Stomach (tissue), 8 donors: ENCODE measurements at regions not wholly inside any gene's neighbourhood (a gene's known extent, or its start where the extent isn't known, plus 50 kb on each side); places are given as distances from the start of the nearest gene placed in this dataset.

Experiments used
- DNase-seq, 2 donors: peaks; one replicate each; pipeline versions ENCODE4 v3.0.0 to v3.0.0-alpha.2; 2013 to 2019
- H3K27ac ChIP-seq, 5 donors: fragments of 200-600 bp in 4 of 5; sonication (generic) in 4 of 5; one replicate each; pipeline ENCODE4 v1.5.1; 2013 to 2019; ENCODE audit warnings: mild to moderate bottlenecking in 1 of 5, moderate library complexity in 1 of 5
- H3K27me3 ChIP-seq, 3 donors: fragments of 200-600 bp; sonication (generic); one replicate each; pipeline ENCODE4 v1.5.1; 2017 to 2019; ENCODE audit warnings: mixed run types in 1 of 3
- H3K36me3 ChIP-seq, 4 donors: fragments of 200-600 bp; sonication (generic); 1 replicate in 3 of 4; 2 replicates in 1 of 4; pipeline ENCODE4 v1.5.1; 2016 to 2019
- H3K4me1 ChIP-seq, 4 donors: fragments of 200-600 bp; sonication (generic); one replicate each; pipeline ENCODE4 v1.5.1; 2016 to 2019
- H3K4me3 ChIP-seq, 4 donors: fragments of 200-600 bp; sonication (generic) in 3 of 4; one replicate each; pipeline ENCODE4 v1.5.1; 2016 to 2019; ENCODE audit warnings: mild to moderate bottlenecking in 1 of 4
- H3K9me3 ChIP-seq, 4 donors: fragments of 200-600 bp; sonication (generic); one replicate each; pipeline ENCODE4 v1.5.1; 2016 to 2019
- EP300 ChIP-seq: sonication (generic); formaldehyde crosslinking; IDR thresholded peaks from one replicate; pipeline ENCODE4 v1.6.1; 2017; ENCODE audit warnings: antibody characterized with exemption
- POLR2A ChIP-seq, 4 donors: fragments of 450-650 bp; IDR thresholded peaks; one replicate each; pipeline ENCODE4 v1.6.1; 2016; ENCODE audit warnings: antibody characterized with exemption in 4 of 4, control low read depth in 2 of 4, mild to moderate bottlenecking in 1 of 4, moderate library complexity in 1 of 4
- POLR2AphosphoS5 ChIP-seq, 3 donors: sonication (generic); formaldehyde crosslinking; IDR thresholded peaks; one replicate each; pipeline ENCODE4 v1.6.1; 2016; ENCODE audit warnings: antibody characterized with exemption in 3 of 3
- WGBS, 5 donors: extraction: QIAGEN DNeasy Blood & Tissue Kit in 3 of 5; methylation state at CpG; one replicate each; pipeline versions ENCODE4 v1.1.5 to v1.1.7; 2013 to 2018; 5-methylcytosine and 5-hydroxymethylcytosine counted together
- intact Hi-C: fragments of 100-400 bp; cut with DNase I; formaldehyde crosslinking; loops from one replicate; pipeline ENCODE4 v1.15.1; 2023; ENCODE audit warnings: low total_unique reads
- TF ChIP-seq, protein P1 (sequence below), 7 experiments: fragments of 450-650 bp in 4 of 7; fragments of 200-600 bp in 3 of 7; sonication (generic) in 3 of 7; IDR thresholded peaks; one replicate each; pipeline ENCODE4 v1.5.1; 2016 to 2019; ENCODE audit warnings: antibody characterized with exemption in 7 of 7, control low read depth in 2 of 7, mild to moderate bottlenecking in 1 of 7
- donor health status: healthy with polysubstance abuse.
- donor health status: Bipolar disorder and iron deficiency.
- donor health status: healthy.

DNA sequence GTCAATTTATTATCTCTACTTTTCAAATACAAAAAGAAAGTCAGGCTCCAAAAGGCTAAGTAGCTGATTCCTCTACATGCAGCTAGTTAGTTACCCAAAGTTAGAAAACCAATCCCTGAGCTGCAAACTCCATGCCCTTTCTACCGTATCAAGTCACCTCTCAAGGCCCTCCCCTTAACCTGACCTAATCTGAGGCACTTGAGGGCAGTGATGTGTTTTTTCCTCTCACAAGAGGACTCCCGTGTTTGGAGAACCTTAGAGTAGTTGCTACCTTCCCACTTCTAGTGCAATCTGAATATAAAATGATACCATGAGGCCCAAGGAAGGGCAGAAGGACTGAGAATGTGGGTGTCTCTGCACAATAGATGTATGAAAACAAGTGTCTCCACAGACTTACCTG, 907.9 kb upstream of the CELF4 start:
- no peaks in the 10 kb centered on the region for H3K27me3 ChIP-seq
- intact Hi-C loops = no loop called here
- peaks cover 0 to under 1% (median under 1%) of the 10 kb centered on the region in 4 donors for H3K9me3 ChIP-seq
- no peak overlapping the region for H3K4me3 ChIP-seq
- TF ChIP-seq POLR2AphosphoS5 (IDR thresholded peaks at IDR 0.05) (no peak), EP300 (no peak), POLR2A (IDR thresholded peaks at IDR 0.05) (no peak)
- TF ChIP-seq, protein P1, sequence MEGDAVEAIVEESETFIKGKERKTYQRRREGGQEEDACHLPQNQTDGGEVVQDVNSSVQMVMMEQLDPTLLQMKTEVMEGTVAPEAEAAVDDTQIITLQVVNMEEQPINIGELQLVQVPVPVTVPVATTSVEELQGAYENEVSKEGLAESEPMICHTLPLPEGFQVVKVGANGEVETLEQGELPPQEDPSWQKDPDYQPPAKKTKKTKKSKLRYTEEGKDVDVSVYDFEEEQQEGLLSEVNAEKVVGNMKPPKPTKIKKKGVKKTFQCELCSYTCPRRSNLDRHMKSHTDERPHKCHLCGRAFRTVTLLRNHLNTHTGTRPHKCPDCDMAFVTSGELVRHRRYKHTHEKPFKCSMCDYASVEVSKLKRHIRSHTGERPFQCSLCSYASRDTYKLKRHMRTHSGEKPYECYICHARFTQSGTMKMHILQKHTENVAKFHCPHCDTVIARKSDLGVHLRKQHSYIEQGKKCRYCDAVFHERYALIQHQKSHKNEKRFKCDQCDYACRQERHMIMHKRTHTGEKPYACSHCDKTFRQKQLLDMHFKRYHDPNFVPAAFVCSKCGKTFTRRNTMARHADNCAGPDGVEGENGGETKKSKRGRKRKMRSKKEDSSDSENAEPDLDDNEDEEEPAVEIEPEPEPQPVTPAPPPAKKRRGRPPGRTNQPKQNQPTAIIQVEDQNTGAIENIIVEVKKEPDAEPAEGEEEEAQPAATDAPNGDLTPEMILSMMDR (IDR thresholded peaks at IDR 0.05) = no peak
- DNase-seq = no peak
- WGBS, 5 donors = 37 to 87% (median 64%) methylated on average over 2 of the region's 2 CpGs
- H3K4me1 ChIP-seq = no peaks in the 10 kb centered on the region
- H3K36me3 ChIP-seq = no peaks in the 10 kb centered on the region
- H3K27ac ChIP-seq = no peak overlapping the region

- no peaks in the 10 kb centered on the region for H3K9me3 ChIP-seq
- H3K27me3 ChIP-seq = no peaks in the 10 kb centered on the region
- intact Hi-C loops = no loop called here
- H3K36me3 ChIP-seq = no peaks in the 10 kb centered on the region
- no peak overlapping the region for H3K27ac ChIP-seq
- TF ChIP-seq POLR2AphosphoS5 (IDR thresholded peaks at IDR 0.05) (no peak), EP300 (no peak), POLR2A (IDR thresholded peaks at IDR 0.05) (no peak)
- TF ChIP-seq, protein P1 (IDR thresholded peaks at IDR 0.05) = no peak
- no peak for DNase-seq
- no peaks in the 10 kb centered on the region for H3K4me1 ChIP-seq
- no peak overlapping the region for H3K4me3 ChIP-seq
Measured at GRCh38 chr18:38470421-38470820, 904.8 kb upstream of the CELF4 start.

DNA sequence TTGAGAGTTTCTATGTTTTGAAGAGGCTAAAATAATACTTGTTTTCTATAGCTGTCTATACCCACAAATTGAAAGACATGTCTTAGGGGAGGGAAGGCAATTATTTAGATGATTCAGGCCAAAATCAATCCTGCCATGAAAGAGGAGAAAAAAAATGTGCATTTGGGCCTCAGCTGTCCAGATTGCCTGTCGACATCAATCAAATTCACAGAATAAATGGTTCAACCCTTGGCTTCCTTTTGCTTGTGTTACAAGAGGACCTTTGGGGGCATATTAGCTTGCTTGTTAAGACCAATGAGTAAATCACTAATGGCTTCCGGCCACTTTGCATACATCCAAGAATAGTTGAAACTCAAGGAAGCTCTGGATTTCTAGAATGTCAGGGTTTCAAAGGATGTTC, 900.8 kb upstream of the CELF4 start:
- intact Hi-C loops = no loop called here
- 70 to 83% (median 79%) methylated on average over 2 of the region's 2 CpGs for WGBS, 5 donors
- H3K27ac ChIP-seq = no peak overlapping the region
- TF ChIP-seq POLR2AphosphoS5 (IDR thresholded peaks at IDR 0.05) (no peak), EP300 (no peak)
- DNase-seq = no peak
- no peaks in the 10 kb centered on the region for H3K36me3 ChIP-seq
- no peaks in the 10 kb centered on the region for H3K9me3 ChIP-seq
- H3K4me3 ChIP-seq = no peak overlapping the region
- no peaks in the 10 kb centered on the region for H3K4me1 ChIP-seq
- H3K27me3 ChIP-seq = no peaks in the 10 kb centered on the region

- DNase-seq = no peak
- TF ChIP-seq EP300 (no peak), POLR2AphosphoS5 (IDR thresholded peaks at IDR 0.05) (no peak), POLR2A (IDR thresholded peaks at IDR 0.05) (no peak)
- TF ChIP-seq, protein P1 (IDR thresholded peaks at IDR 0.05) = no peak
- no peaks in the 10 kb centered on the region for H3K9me3 ChIP-seq
- H3K27ac ChIP-seq = no peak overlapping the region
- no peaks in the 10 kb centered on the region for H3K36me3 ChIP-seq
- H3K27me3 ChIP-seq = no peaks in the 10 kb centered on the region
- intact Hi-C loops = no loop called here
- no peak overlapping the region for H3K4me3 ChIP-seq
- 91 to 98% (median 93%) methylated on average over 1 of the region's 1 CpG for WGBS, 5 donors
- H3K4me1 ChIP-seq = no peaks in the 10 kb centered on the region
Measured at GRCh38 chr18:38464024-38464423, 898.4 kb upstream of the CELF4 start.

GRCh38 chr18:38460657-38461056, 895.1 kb upstream of the CELF4 start:
- H3K36me3 ChIP-seq = no peaks in the 10 kb centered on the region
- intact Hi-C loops = no loop called here
- no peak overlapping the region for H3K27ac ChIP-seq
- whole genome bisulfite sequencing, 5 donors = 82 to 97% (median 94%) methylated on average over 4 of the region's 4 CpGs
- H3K9me3 ChIP-seq = no peaks in the 10 kb centered on the region
- no peak overlapping the region for H3K4me3 ChIP-seq
- H3K4me1 ChIP-seq = no peaks in the 10 kb centered on the region
- no peak for DNase-seq
- H3K27me3 ChIP-seq = no peaks in the 10 kb centered on the region
- TF ChIP-seq POLR2AphosphoS5 (IDR thresholded peaks at IDR 0.05) (no peak), POLR2A (IDR thresholded peaks at IDR 0.05) (no peak), EP300 (no peak)
- TF ChIP-seq, protein P1 (IDR thresholded peaks at IDR 0.05) = no peak
